HepG2 (cell line): ENCODE measurements at regions not wholly inside any gene's neighbourhood (a gene's known extent, or its start where the extent isn't known, plus 50 kb on each side); places are given as distances from the start of the nearest gene placed in this dataset.

Experiments used
- ATAC-seq: fragments of 200-7000 bp; cut with Tn5 transposase; 3 replicates; pipeline ENCODE4 v1.9.1; 2020; ENCODE audit warnings: mild to moderate bottlenecking, moderate library complexity
- BruUV-seq: library from RNA; stranded (reverse); fragments of 400-500 nt; replicated peaks from 2 replicates; lab custom pipeline; 2021; lab: Mats Ljungman, UMichigan
- CTCF ChIA-PET: fragments of 300-600 bp; formaldehyde crosslinking; extraction: SDS; loops from one replicate; lab custom pipeline; 2021; ENCODE audit warnings: low total read pairs, inconsistent platforms, low intra/inter-chr PET ratio; lab: Yijun Ruan, JAX
- POLR2A ChIA-PET: fragments of 350-600 bp; sonication (Branson Sonifier 250); formaldehyde crosslinking; loops from one replicate; lab custom pipeline; 2020; ENCODE audit warnings: antibody characterized with exemption, inconsistent platforms; lab: Yijun Ruan, JAX
- DNase-seq: peaks from one replicate; pipeline ENCODE4 v3.0.0-alpha.2; 2015; ENCODE audit warnings: low spot score
- FAIRE-seq: peaks from 3 replicates; lab custom pipeline; 2011; peaks lifted over from hg19 to GRCh38; lab: Jason Lieb, UNC
- H2AFZ ChIP-seq: one replicate; pipeline ENCODE4 v1.6.1; 2011; ENCODE audit warnings: low read length, inconsistent platforms
- H3K27ac ChIP-seq: fragments of 300-600 bp; 3 replicates; pipeline ENCODE4 v1.8.0; 2011; ENCODE audit warnings: mixed run types, mild to moderate bottlenecking, mixed read lengths, low read length, inconsistent platforms; ENCODE audit not compliant: insufficient read depth; ENCODE audit errors: extremely low read length
- H3K27me3 ChIP-seq, 2 experiments: fragments of 200-600 bp in 1 of 2; 2 replicates in 1 of 2; 3 replicates in 1 of 2; pipeline versions ENCODE4 v1.6.0 to v1.8.0; 2011; ENCODE audit warnings: low read length in 2 of 2, mild to moderate bottlenecking in 2 of 2, moderate library complexity in 2 of 2, inconsistent platforms in 1 of 2; ENCODE audit not compliant: insufficient read depth in 2 of 2, control insufficient read depth in 1 of 2
- H3K36me3 ChIP-seq, 2 experiments: fragments of 200-600 bp in 1 of 2; replicated peaks in 1 of 2; 2 replicates in 1 of 2; 3 replicates in 1 of 2; pipeline versions ENCODE4 v1.5.1 to v1.8.0; 2011; ENCODE audit warnings: low read length in 2 of 2, inconsistent platforms in 1 of 2; ENCODE audit not compliant: insufficient read depth in 2 of 2, control insufficient read depth in 1 of 2
- H3K4me1 ChIP-seq: 2 replicates; pipeline ENCODE4 v1.5.1; 2012; ENCODE audit warnings: low read length, inconsistent platforms; ENCODE audit not compliant: insufficient read depth
- H3K4me2 ChIP-seq: 2 replicates; pipeline ENCODE4 v1.6.0; 2011; ENCODE audit warnings: low read depth, low read length, inconsistent platforms
- H3K4me3 ChIP-seq, 3 experiments: fragments of 200-600 bp in 1 of 3; sonication (generic), shearing (Covaris generic) in 1 of 3; replicated peaks in 1 of 3; 2 replicates each; pipeline ENCODE4 v1.5.1; 2011 to 2016; ENCODE audit warnings: low read length in 3 of 3, inconsistent platforms in 2 of 3, low read depth in 2 of 3, mild to moderate bottlenecking in 2 of 3, control low read depth in 1 of 3, mixed read lengths in 1 of 3; ENCODE audit not compliant: insufficient read depth in 1 of 3
- H3K79me2 ChIP-seq: one replicate; pipeline ENCODE4 v1.6.1; 2011; ENCODE audit warnings: low read length, inconsistent platforms; ENCODE audit not compliant: insufficient read depth
- H3K9ac ChIP-seq: 2 replicates; pipeline ENCODE4 v1.6.0; 2011; ENCODE audit warnings: mild to moderate bottlenecking, low read depth, low read length, inconsistent platforms; ENCODE audit not compliant: insufficient read depth
- H3K9me3 ChIP-seq: 2 replicates; pipeline ENCODE4 v1.5.1; 2012; ENCODE audit warnings: mild to moderate bottlenecking, low read length
- H4K20me1 ChIP-seq: 2 replicates; pipeline ENCODE4 v1.6.0; 2011; ENCODE audit warnings: inconsistent platforms, mild to moderate bottlenecking, low read length, moderate library complexity; ENCODE audit not compliant: insufficient read depth
- CBFB ChIP-seq: sonication (generic); formaldehyde crosslinking; IDR thresholded peaks from 2 replicates; pipeline ENCODE4 v1.4.0; 2020; ENCODE audit warnings: missing genetic modification reagents
- ERF ChIP-seq: IDR thresholded peaks from 2 replicates; pipeline ENCODE4 v1.6.1; 2018; ENCODE audit warnings: missing biosample characterization, missing genetic modification reagents
- ETV5 ChIP-seq: IDR thresholded peaks from 2 replicates; pipeline ENCODE4 v1.6.1; 2018; ENCODE audit warnings: missing biosample characterization, missing genetic modification reagents, inconsistent platforms, borderline replicate concordance
- FOXA1 ChIP-seq, 2 experiments: fragments of 450-650 bp in 1 of 2; sonication (generic) in 1 of 2; formaldehyde crosslinking in 1 of 2; IDR thresholded peaks; 2 replicates each; pipeline versions ENCODE4 v1.4.0 to v1.6.1; 2016 to 2020; ENCODE audit warnings: missing genetic modification reagents in 1 of 2
- GATAD1 ChIP-seq: IDR thresholded peaks from 2 replicates; pipeline ENCODE4 v1.6.1; 2016; ENCODE audit warnings: missing genetic modification reagents, missing compliant biosample characterization
- GATAD2A ChIP-seq: IDR thresholded peaks from 2 replicates; pipeline ENCODE4 v1.6.1; 2016
- MATR3 ChIP-seq: sonication (generic); formaldehyde crosslinking; IDR thresholded peaks from 2 replicates; pipeline ENCODE4 v1.4.0; 2020; ENCODE audit warnings: missing genetic modification reagents
- PTBP1 ChIP-seq: fragments of 200-400 bp; formaldehyde crosslinking; IDR thresholded peaks from 2 replicates; pipeline ENCODE4 v1.6.1; 2018; ENCODE audit warnings: low read length, low read depth; ENCODE audit not compliant: poor library complexity, severe bottlenecking
- SETDB1 ChIP-seq: sonication (generic); formaldehyde crosslinking; IDR thresholded peaks from 2 replicates; pipeline ENCODE4 v1.5.1; 2020; ENCODE audit warnings: missing genetic modification reagents, mild to moderate bottlenecking, borderline replicate concordance
- TEAD3 ChIP-seq: optimal IDR thresholded peaks from 2 replicates; pipeline ENCODE3; 2016; ENCODE audit warnings: borderline replicate concordance
- ZNF276 ChIP-seq: sonication (generic); formaldehyde crosslinking; IDR thresholded peaks from 2 replicates; pipeline ENCODE4 v1.4.0; 2020; ENCODE audit warnings: mild to moderate bottlenecking, low read depth, missing genetic modification reagents
- ZNF430 ChIP-seq: sonication (generic); formaldehyde crosslinking; IDR thresholded peaks from 2 replicates; pipeline ENCODE4 v1.9.0; 2021; ENCODE audit warnings: mild to moderate bottlenecking, missing genetic modification reagents
- ZNF431 ChIP-seq: sonication (generic); formaldehyde crosslinking; IDR thresholded peaks from 2 replicates; pipeline ENCODE4 v1.9.0; 2022; ENCODE audit warnings: missing genetic modification reagents, low read depth, mild to moderate bottlenecking, borderline replicate concordance
- ZNF512B ChIP-seq: sonication (generic); formaldehyde crosslinking; IDR thresholded peaks from 2 replicates; pipeline ENCODE4 v1.5.1; 2020; ENCODE audit warnings: missing genetic modification reagents, mild to moderate bottlenecking, borderline replicate concordance
- ZNF709 ChIP-seq: sonication (generic); formaldehyde crosslinking; IDR thresholded peaks from 2 replicates; pipeline ENCODE4 v1.5.0; 2020; ENCODE audit warnings: mild to moderate bottlenecking, missing genetic modification reagents
- WGBS: methylation state at CpG from one replicate; pipeline ENCODE4 v1.1.6; 2017; ENCODE audit warnings: low lambda C conversion rate; 5-methylcytosine and 5-hydroxymethylcytosine counted together
- in situ Hi-C: cut with HindIII; loops from 2 replicates; pipeline ENCODE4 v1.10.0; 2017; ENCODE audit warnings: low pct_unique_long_range_greater_than_20kb; ENCODE audit not compliant: extremely low pct_ligation_motif_present
- intact Hi-C: fragments of 100-400 bp; cut with micrococcal nuclease; formaldehyde crosslinking; loops from one replicate; pipeline ENCODE4 v1.10.0; 2022; ENCODE audit not compliant: unreplicated experiment

GRCh38 chr2:2597712-2598111, 266.6 kb upstream of the MYT1L start (continued):
- no peak for TF ChIP-seq CBFB

- no peak for FAIRE-seq
- BruUV-seq = no TSS peak
Measured at GRCh38 chr2:2591542-2591940, 260.5 kb upstream of the MYT1L start.

More at GRCh38 chr2:2591542-2591940, 260.5 kb upstream of the MYT1L start:
- TF ChIP-seq GATAD2A (no peak), FOXA1 (IDR thresholded peaks at IDR 0.05) (no peak), FOXA1 (CRISPR knock-in tag; IDR thresholded peaks at IDR 0.05) (no peak), ETV5 (CRISPR knock-in tag) (no peak), GATAD1 (CRISPR knock-in tag) (no peak), TEAD3 (CRISPR knock-in tag) (no peak), SETDB1 (no peak), PTBP1 (no peak), ZNF430 (CRISPR knock-in tag) (no peak), ZNF512B (CRISPR knock-in tag) (no peak), MATR3 (no peak), ZNF709 (CRISPR knock-in tag) (no peak), ZNF276 (no peak), ERF (CRISPR knock-in tag) (no peak), ZNF431 (no peak)
- Histone ChIP-seq H4K20me1 (no peaks in the 10 kb centered on the region), H3K9ac (no peak overlapping the region), H3K4me1 (no peaks in the 10 kb centered on the region), H3K79me2 (no peaks in the 10 kb centered on the region), H3K4me2 (no peak overlapping the region), H3K36me3 (no peaks in the 10 kb centered on the region), H3K4me3 (no peak overlapping the region), H3K9me3 (no peaks in the 10 kb centered on the region; the same call in 1 of the 2 replicates), H3K27me3 (peaks cover 0 to 13% of the 10 kb centered on the region in 2 experiments; a peak in 2 of 5 replicates), H2AFZ (no peak overlapping the region), H3K27ac (no peak overlapping the region)
- POLR2A ChIA-PET = no interaction called here
- in situ Hi-C loops = no loop called here
- CTCF ChIA-PET = no interaction called here
- ATAC-seq = no peak
- DNase-seq = no peak
- WGBS = 10% methylated on average over 6 of the region's 6 CpGs
- intact Hi-C loops = no loop called here
